ENCODE measurements at regions not wholly inside any gene's neighbourhood (a gene's known extent, or its start where the extent isn't known, plus 50 kb on each side); places are given as distances from the start of the nearest gene placed in this dataset.

GRCh38 chr5:64077589-64077988 is 88.1 kb upstream of the RNF180 start:
- ATAC-seq, result no peak
- TF ChIP-seq CSDC2 (CRISPR knock-in tag; IDR thresholded peaks at IDR 0.05), result no peak
- no peak for TF ChIP-seq ZFP3 (CRISPR knock-in tag; IDR thresholded peaks at IDR 0.05)
- TF ChIP-seq TSHZ2 (CRISPR knock-in tag; IDR thresholded peaks at IDR 0.05), result no peak
- TF ChIP-seq TOX (CRISPR knock-in tag; IDR thresholded peaks at IDR 0.05; ENCODE audit: borderline replicate concordance), result no peak
- no peak for TF ChIP-seq SNAI2 (CRISPR knock-in tag; IDR thresholded peaks at IDR 0.05)
- no peak for TF ChIP-seq PATZ1 (CRISPR knock-in tag; IDR thresholded peaks at IDR 0.05; ENCODE audit: borderline replicate concordance)
- no peak for TF ChIP-seq ZFP30 (CRISPR knock-in tag; IDR thresholded peaks at IDR 0.05)
- no peak for TF ChIP-seq PPARA (CRISPR knock-in tag; IDR thresholded peaks at IDR 0.05; ENCODE audit: borderline replicate concordance)
- no peak for TF ChIP-seq CSRNP3 (CRISPR knock-in tag; IDR thresholded peaks at IDR 0.05)
- TF ChIP-seq ZNF565 (CRISPR knock-in tag; conservative IDR thresholded peaks at IDR 0.05; ENCODE audit: low read depth), result no peak
- no peak for TF ChIP-seq RARB (CRISPR knock-in tag; IDR thresholded peaks at IDR 0.05)
- no peak for TF ChIP-seq ESRRG (CRISPR knock-in tag; IDR thresholded peaks at IDR 0.05)

GRCh38 chr5:64074533-64074932 is 91.1 kb upstream of the RNF180 start:
- TF ChIP-seq CREB5 (CRISPR knock-in tag; IDR thresholded peaks at IDR 0.05; ENCODE audit: low read depth) (no peak), POU6F1 (CRISPR knock-in tag; IDR thresholded peaks at IDR 0.05; ENCODE audit: borderline replicate concordance, low read depth) (no peak), OSR1 (CRISPR knock-in tag; IDR thresholded peaks at IDR 0.05) (no peak), ZC3H10 (CRISPR knock-in tag; IDR thresholded peaks at IDR 0.05) (no peak), TSHZ2 (CRISPR knock-in tag; IDR thresholded peaks at IDR 0.05) (no peak), SNAI2 (CRISPR knock-in tag; IDR thresholded peaks at IDR 0.05) (no peak), PATZ1 (CRISPR knock-in tag; IDR thresholded peaks at IDR 0.05; ENCODE audit: borderline replicate concordance) (no peak), GLIS3 (CRISPR knock-in tag; IDR thresholded peaks at IDR 0.05) (no peak), ARNTL (CRISPR knock-in tag; IDR thresholded peaks at IDR 0.05; ENCODE audit: borderline replicate concordance, low read depth) (no peak)
- ATAC-seq, result peak; percentile 66; the same call in 2 of the 3 replicates
